ENCODE measurements at regions not wholly inside any gene's neighbourhood (a gene's known extent, or its start where the extent isn't known, plus 50 kb on each side); places are given as distances from the start of the nearest gene placed in this dataset.

DNA sequence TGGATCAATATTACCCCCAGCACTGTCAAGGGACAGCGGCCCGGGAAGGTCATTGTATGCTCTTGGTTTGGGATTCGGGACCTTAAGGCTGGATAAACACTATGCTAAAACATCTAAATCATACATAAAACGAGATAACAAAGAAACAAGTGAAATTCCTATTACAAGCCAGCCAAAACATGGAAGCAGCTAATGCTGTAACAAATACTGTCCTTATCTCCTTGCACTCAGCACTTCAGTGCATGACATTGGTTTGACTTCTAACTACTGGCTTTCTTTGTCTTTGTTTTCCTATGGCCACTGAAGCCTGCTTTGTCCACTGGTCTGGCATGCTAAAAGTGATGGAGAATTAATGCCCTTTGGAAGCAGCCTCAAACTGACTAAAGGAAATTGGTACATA, 516.4 kb upstream of the DPH6 start:
- FAIRE-seq = no peak
- H3K4me2 ChIP-seq (ENCODE audit: low read depth, low read length) = no peak overlapping the region
- no peak overlapping the region for H2AFZ ChIP-seq (ENCODE audit: low read length)
- intact Hi-C loops (cut with micrococcal nuclease; ENCODE audit: unreplicated experiment) = no loop called here
- H3K79me2 ChIP-seq (ENCODE audit: insufficient read depth, low read length) = no peaks in the 10 kb centered on the region
- in situ Hi-C loops (cut with HindIII; ENCODE audit: extremely low pct_ligation_motif_present, low pct_unique_long_range_greater_than_20kb) = no loop called here
- H3K4me1 ChIP-seq (ENCODE audit: insufficient read depth, low read length) = no peaks in the 10 kb centered on the region
- no TSS peak for BruUV-seq (replicated peaks)
- H3K36me3 ChIP-seq (replicated peaks in 1 of 2; ENCODE audit: control insufficient read depth in 1 of 2, insufficient read depth in 2 of 2, low read length in 2 of 2) = no peaks in the 10 kb centered on the region
- no peak overlapping the region for H3K9ac ChIP-seq (ENCODE audit: insufficient read depth, low read depth, low read length)
- DNase-seq (ENCODE audit: low spot score) = no peak
- no peaks in the 10 kb centered on the region for H3K9me3 ChIP-seq (ENCODE audit: low read length)
- ChIA-PET POLR2A (no interaction called here), CTCF (ENCODE audit: low intra/inter-chr PET ratio, low total read pairs) (no interaction called here)
- H4K20me1 ChIP-seq (ENCODE audit: insufficient read depth, low read length) = no peaks in the 10 kb centered on the region
- 2% methylated on average over 4 of the region's 4 CpGs for WGBS (ENCODE audit: low lambda C conversion rate)
- no peak overlapping the region for H3K4me3 ChIP-seq (replicated peaks in 1 of 3; ENCODE audit: insufficient read depth in 1 of 3, low read depth in 2 of 3, low read length in 3 of 3)
- no peak for ATAC-seq
- no peaks in the 10 kb centered on the region for H3K27me3 ChIP-seq (ENCODE audit: control insufficient read depth in 1 of 2, insufficient read depth in 2 of 2, low read length in 2 of 2)
- TF ChIP-seq KAT2B (IDR thresholded peaks at IDR 0.05; ENCODE audit: borderline replicate concordance, low read depth, low read length) (no peak), SMARCC2 (IDR thresholded peaks at IDR 0.05) (no peak), CCAR2 (optimal IDR thresholded peaks at IDR 0.05; ENCODE audit: low read depth, low read length) (no peak), ZNF562 (CRISPR knock-in tag; IDR thresholded peaks at IDR 0.05; ENCODE audit: borderline replicate concordance) (no peak), ZBTB20 (CRISPR knock-in tag; IDR thresholded peaks at IDR 0.05; ENCODE audit: borderline replicate concordance, low read depth) (no peak), ZNF687 (CRISPR knock-in tag; IDR thresholded peaks at IDR 0.05) (no peak), HNRNPLL (IDR thresholded peaks at IDR 0.05; ENCODE audit: low read depth, low read length, poor library complexity, severe bottlenecking) (no peak), HOXA5 (CRISPR knock-in tag; IDR thresholded peaks at IDR 0.05) (no peak), ZMYM4 (CRISPR knock-in tag; IDR thresholded peaks at IDR 0.05) (no peak), MBD4 (IDR thresholded peaks at IDR 0.05; ENCODE audit: borderline replicate concordance, low read length) (no peak), RBAK (CRISPR knock-in tag; IDR thresholded peaks at IDR 0.05) (no peak), ZNF292 (CRISPR knock-in tag; IDR thresholded peaks at IDR 0.05; ENCODE audit: borderline replicate concordance, low read depth) (no peak), ONECUT2 (CRISPR knock-in tag; IDR thresholded peaks at IDR 0.05) (no peak), SUZ12 (IDR thresholded peaks at IDR 0.05; ENCODE audit: low read depth, low read length) (no peak), RAD21 (CRISPR knock-in tag; IDR thresholded peaks at IDR 0.05) (no peak), CAMTA2 (CRISPR knock-in tag; IDR thresholded peaks at IDR 0.05; ENCODE audit: borderline replicate concordance) (no peak), RFX5 (IDR thresholded peaks at IDR 0.05; ENCODE audit: low read depth, low read length) (no peak), ZSCAN12 (CRISPR knock-in tag; IDR thresholded peaks at IDR 0.05) (no peak), TEAD3 (CRISPR knock-in tag; optimal IDR thresholded peaks at IDR 0.05; ENCODE audit: borderline replicate concordance) (no peak)
- no peak overlapping the region for H3K27ac ChIP-seq (ENCODE audit: extremely low read length, insufficient read depth, low read length)

All from HepG2 (cell line).